GM19023 (cell line): ENCODE measurements at regions not wholly inside any gene's neighbourhood (a gene's known extent, or its start where the extent isn't known, plus 50 kb on each side); places are given as distances from the start of the nearest gene placed in this dataset.
"Not testable (repeated sequence)": the region's sequence is repeated elsewhere in the genome, so short reads cannot be mapped to it uniquely, and the experiment has no call there.

Experiments
- ATAC-seq: cut with Tn5 transposase; IDR thresholded peaks from one replicate; pipeline ENCODE4 v1.9.1; 2021; ENCODE audit warnings: mild to moderate bottlenecking, moderate library complexity; ENCODE audit not compliant: unreplicated experiment

- no peak for ATAC-seq
Measured at GRCh38 chr13:54387625-54388024, 1359.0 kb downstream of the OLFM4 start.

- no peak for ATAC-seq
Measured at GRCh38 chr13:54390841-54391240, 1362.2 kb downstream of the OLFM4 start.

- no peak for ATAC-seq
Measured at GRCh38 chr13:54394085-54394700, 1365.6 kb downstream of the OLFM4 start.

- ATAC-seq: no peak
Measured at GRCh38 chr13:54394908-54395307, 1366.3 kb downstream of the OLFM4 start.

GRCh38 chr13:54402495-54402894 lies 1373.9 kb downstream of the OLFM4 start:
- ATAC-seq: no peak

DNA sequence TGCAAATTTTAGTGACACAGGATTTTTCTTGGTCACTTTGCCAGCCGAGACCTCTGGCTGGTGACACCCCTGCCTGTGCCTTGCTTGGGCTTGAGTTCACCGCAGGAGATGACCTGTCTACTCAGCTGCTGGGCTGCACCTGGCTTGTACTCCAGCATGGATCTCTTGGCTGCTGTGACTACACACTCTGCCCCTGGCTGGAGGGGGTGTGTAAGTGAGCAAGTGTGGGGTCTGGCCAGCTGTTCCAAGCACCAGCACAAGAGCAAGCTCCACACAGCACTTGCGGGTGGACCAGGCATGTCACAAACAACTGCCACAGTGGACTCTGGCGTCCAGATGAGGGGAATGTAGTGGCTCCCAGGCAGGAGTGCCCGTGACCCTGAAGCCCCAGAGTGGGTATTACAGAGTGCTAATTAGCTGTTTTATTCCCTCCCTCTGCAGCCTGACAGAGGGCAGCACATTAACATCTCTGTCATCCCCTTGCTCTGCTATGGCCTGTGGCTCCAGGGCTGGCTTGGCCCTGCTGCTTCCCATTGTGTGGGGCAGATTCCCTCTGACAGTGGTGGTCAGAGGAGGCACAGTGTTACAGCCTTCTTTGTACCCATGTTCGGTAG lies 1387.2 kb downstream of the OLFM4 start:
- no peak for ATAC-seq

DNA sequence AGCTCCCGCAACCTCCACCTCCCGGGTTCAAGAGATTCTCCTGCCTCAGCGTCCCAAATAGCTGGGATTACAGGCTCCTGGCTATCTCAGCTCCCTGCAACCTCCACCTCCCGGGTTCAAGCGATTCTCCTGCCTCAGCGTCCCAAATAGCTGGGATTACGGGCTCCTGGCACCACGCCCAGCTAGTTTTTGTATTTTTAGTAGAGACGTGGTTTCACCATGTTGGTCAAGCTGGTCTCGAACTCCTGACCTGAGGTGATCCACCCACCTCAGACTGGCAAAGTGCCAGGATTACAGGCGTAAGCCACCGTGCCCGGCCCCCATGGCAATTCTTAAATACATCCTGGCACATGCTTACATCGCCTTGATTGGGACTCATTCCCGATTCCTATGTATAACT lies 1394.3 kb downstream of the OLFM4 start:
- ATAC-seq: not testable (repeated sequence)

GRCh38 chr13:54424344-54424743 lies 1395.7 kb downstream of the OLFM4 start:
- no peak for ATAC-seq

GRCh38 chr13:54433493-54434206 lies 1405.0 kb downstream of the OLFM4 start:
- no peak for ATAC-seq

- not testable (repeated sequence) for ATAC-seq
Measured at GRCh38 chr13:54440853-54441400, 1412.3 kb downstream of the OLFM4 start.

- ATAC-seq: no peak
Measured at GRCh38 chr13:54445453-54445852, 1416.8 kb downstream of the OLFM4 start.

GRCh38 chr13:54445865-54446264 lies 1417.3 kb downstream of the OLFM4 start:
- no peak for ATAC-seq

GRCh38 chr13:54449922-54450321 lies 1421.3 kb downstream of the OLFM4 start:
- ATAC-seq: no peak

- ATAC-seq: no peak
Measured at GRCh38 chr13:54484166-54484565, 1455.6 kb downstream of the OLFM4 start.

DNA sequence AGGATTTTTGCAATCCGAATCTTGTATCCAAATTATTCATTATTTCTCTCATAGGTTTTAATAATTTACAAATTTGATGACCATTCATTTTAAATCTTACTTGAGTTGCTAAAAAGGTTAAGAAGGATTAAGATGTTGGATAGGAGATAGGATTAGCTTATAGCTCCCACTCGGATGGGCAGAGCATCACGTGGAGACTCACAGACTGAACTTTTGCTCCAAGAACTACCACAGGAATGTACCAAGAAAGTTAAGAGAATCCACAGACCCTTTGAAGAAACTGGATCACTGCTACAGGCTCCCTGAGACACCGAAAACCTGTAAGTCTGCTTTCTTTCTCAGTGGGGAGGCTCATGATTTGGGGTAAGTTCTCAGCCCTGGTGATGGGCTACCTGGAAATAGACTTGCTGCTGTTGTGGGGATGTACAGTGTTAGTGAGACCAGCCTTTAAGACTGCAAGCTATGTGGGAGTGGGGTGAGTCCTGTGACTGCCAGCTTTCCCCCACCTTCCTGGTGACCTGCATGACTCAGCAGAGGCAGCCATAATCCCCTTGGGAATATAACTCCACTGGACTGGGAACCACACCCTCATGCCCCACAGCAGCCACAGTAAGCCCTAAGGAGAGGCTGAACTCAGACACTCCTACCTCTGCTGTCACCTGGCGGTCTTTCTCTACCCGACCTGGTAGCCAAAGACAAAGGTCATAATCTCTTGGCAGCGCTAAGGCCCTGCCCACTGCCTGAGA lies 1458.0 kb downstream of the OLFM4 start:
- no peak for ATAC-seq

GRCh38 chr13:54489359-54489758 lies 1460.7 kb downstream of the OLFM4 start:
- ATAC-seq: no peak

DNA sequence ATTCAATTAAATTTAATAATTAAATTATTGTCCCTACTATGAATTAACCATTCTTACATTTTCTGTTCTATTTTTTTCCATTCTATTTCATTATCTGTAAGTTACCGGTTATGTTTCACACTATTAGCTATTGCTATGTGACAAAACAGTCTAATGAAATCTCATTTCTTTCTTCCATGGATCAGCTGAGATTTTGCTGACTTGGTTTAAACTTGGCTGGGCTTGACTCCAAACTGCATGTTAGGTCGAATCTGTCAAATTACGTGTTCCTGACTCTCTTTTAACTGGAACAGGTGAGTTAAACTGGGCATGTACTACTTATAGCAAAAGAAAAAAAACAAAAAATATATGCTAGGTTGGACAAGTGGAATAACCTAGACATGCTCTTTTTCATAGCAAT lies 1464.4 kb downstream of the OLFM4 start:
- ATAC-seq: no peak

- ATAC-seq: no peak
Measured at GRCh38 chr13:54511366-54511765, 1482.8 kb downstream of the OLFM4 start.

DNA sequence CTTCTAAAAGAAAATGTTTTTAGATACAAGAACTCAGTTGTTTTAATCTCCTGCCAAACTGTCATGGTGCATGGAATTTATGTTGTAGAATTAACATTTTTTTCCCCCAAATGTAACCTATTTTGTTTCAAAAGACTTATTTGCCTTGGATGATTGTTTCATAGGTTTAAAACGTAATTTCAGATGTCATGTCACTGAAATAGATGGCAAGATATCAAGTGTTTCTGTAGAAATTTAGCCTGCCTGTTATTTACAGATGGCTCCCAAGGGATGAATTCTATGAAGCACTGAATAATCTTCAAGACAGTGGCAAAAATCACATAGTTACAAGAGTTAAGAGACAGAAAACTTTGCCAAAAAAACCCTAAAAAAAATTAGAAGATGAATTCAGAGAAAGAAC lies 1484.6 kb downstream of the OLFM4 start:
- ATAC-seq: no peak

DNA sequence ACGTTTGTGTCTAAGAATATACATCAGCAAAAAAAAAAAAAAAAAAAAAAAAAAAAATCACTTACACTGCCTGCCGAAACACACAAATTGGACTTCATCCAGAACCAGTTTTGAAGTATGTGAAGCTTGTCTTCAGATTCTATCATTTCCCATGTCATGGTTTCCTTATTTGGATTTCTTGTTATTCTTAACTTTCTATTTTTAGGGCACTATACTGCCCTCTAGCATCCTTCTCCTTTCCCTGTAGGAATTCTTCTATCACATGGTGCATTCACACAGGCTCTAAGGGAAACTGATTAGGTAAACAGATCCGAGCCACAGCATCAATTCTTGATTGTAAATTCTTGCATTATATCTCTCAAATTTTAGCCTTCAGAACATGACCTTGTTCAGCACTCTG lies 1507.5 kb downstream of the OLFM4 start:
- ATAC-seq: no peak

- no peak for ATAC-seq
Measured at GRCh38 chr13:54563286-54563685, 1534.7 kb downstream of the OLFM4 start.
